ENCODE measurements at regions not wholly inside any gene's neighbourhood (a gene's known extent, or its start where the extent isn't known, plus 50 kb on each side); places are given as distances from the start of the nearest gene placed in this dataset.
"Not testable (repeated sequence)": the region's sequence is repeated elsewhere in the genome, so short reads cannot be mapped to it uniquely, and the experiment has no call there.

- DNase-seq (ENCODE audit: low spot score) = not testable (repeated sequence)
Measured at GRCh38 chr3:198147993-198148392, 188.0 kb downstream of the LMLN start.

GRCh38 chr3:198149904-198150303, 189.9 kb downstream of the LMLN start:
- peak; percentile 4 for DNase-seq (ENCODE audit: low spot score)

DNA sequence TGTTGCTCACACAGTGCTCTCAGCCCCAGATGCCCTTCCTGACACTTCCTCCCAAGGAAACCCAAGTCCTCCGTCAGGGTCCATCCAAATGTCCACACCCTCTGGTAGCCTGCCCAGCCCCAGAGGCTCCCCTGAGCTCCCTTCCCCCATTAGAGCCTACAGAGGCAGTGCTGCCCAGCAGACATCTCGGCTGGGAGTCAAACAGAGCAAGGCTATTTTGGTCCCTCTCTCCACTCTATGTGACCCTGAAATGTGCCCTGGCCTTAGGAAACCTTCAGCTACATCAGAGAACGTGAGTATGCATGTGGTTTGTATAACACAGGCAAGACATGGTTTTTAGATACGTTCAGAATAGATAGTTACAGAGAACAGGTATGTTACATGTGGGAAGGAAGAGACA, 191.8 kb downstream of the LMLN start:
- DNase-seq (ENCODE audit: low spot score) = not testable (repeated sequence)

- not testable (repeated sequence) for DNase-seq (ENCODE audit: low spot score)
Measured at GRCh38 chr3:198155771-198156170, 195.8 kb downstream of the LMLN start.

DNA sequence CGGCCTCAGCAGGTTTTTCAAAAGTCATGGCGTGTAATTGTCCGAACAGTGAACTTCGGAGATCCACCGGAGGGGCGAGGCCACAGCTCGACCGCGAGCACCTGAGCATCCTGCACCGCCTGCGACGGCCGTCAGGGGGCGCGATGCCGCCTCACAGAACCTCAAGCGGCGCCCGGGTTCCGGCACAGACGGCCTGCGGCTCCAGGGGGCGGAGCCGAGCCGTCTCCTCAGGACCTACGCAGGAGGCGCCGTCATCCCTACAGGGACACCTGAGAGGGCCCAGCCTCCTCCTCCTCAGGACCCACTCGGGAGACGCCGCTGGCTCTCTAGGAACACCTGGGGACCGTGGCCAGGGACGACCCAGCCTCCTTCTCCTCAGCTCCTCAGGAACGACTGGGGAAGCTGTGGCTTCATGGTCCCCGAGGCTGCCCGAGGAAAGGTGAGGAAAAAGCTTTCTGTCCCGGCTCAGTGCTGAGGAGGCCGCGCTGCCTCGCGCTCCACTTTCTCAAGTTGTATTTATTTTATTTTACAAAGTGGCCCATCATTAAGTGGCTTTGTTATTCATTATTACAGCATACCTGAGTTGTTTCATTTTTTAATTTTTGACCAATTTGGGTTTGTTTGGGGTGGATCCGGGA, 197.3 kb downstream of the LMLN start:
- not testable (repeated sequence) for DNase-seq (ENCODE audit: low spot score)

DNA sequence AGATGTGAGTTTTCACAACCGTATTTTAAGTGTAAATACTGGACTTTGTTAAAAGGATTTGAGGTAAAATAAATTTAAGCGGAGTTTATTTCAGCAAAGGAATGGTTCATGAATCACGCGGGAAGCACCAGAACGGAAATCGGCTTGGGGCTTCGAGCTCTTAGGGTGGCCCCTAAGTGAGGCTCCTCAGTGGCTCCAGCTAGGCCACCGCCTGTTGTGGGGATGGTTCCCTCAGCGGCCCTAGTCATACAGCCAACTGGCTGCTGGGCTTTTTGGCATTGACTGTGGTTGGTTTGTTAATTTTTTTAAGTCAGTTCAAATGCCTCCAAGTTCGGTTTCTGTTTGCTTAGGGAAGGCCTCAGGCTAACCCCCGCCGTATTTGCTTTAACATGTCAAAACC, 198.0 kb downstream of the LMLN start:
- DNase-seq (ENCODE audit: low spot score) = not testable (repeated sequence)

- DNase-seq (ENCODE audit: low spot score) = peak; percentile 27
Measured at GRCh38 chr3:198167339-198168039, 207.5 kb downstream of the LMLN start.

- DNase-seq (ENCODE audit: low spot score) = not testable (repeated sequence)
Measured at GRCh38 chr3:198170781-198171180, 210.8 kb downstream of the LMLN start.

DNA sequence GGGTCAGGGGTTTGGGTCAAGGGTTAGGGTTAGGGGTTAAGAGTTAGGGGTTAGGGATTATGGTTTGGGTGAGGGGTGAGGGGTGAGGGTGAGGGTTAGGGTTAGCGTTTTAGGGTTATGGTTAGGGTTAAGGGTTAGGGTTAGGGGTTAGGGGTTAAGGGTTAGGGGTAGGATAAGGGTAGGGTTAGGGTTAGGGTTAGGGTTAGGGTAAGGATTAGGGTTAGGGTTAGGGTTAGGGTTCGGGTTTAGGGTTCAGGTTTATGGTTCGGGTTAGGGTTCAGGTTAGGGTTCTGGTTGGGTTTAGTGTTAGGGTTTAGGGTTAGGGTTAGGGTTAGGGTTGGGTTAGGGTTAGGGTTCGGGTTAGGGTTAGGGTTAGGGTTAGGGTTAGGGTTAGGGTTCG, 213.1 kb downstream of the LMLN start:
- DNase-seq (ENCODE audit: low spot score) = not testable (repeated sequence)

- not testable (repeated sequence) for DNase-seq (ENCODE audit: low spot score)
Measured at GRCh38 chr3:198173929-198174574, 214.0 kb downstream of the LMLN start.

Data from cerebellar cortex (tissue), 1 donor.